Stimulated activated CD8-positive, alpha-beta memory T cell treated with anti-CD3 and anti-CD28 coated beads, Interleukin-4, amount 100 ng/mL, for 1 hour (primary cell): ENCODE measurements at regions not wholly inside any gene's neighbourhood (a gene's known extent, or its start where the extent isn't known, plus 50 kb on each side); places are given as distances from the start of the nearest gene placed in this dataset.
"Not testable (repeated sequence)": the region's sequence is repeated elsewhere in the genome, so short reads cannot be mapped to it uniquely, and the experiment has no call there.

ENCODE experiments used
- DNase-seq, 2 donors: peaks; one replicate each; pipeline ENCODE4 v3.0.0-alpha.2; 2020; ENCODE audit warnings: low read depth in 2 of 2, low spot score in 1 of 2

GRCh38 chr4:24369507-24370029 lies 214.8 kb downstream of the DHX15 start:
- DNase-seq, result no peak

DNA sequence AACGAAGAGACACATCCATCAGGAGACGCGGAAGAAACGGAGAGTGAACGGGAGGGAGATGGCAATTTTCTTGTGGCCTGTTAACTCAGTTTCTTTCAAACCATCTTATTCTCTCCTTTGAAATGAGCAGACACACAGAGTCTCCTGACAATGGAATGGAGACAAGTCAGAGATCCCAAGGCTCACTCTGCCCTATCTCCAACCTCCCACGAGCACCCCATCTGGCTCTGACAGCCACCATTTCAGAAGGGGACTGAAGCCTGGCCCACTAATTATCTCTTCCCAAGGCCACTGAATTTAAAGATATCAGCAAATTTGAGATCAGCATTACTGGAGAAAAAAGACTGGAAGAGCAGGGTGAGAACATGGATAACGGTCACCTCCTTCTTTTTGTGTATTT lies 215.6 kb downstream of the DHX15 start:
- DNase-seq, result no peak

GRCh38 chr4:24364852-24365251 lies 219.5 kb downstream of the DHX15 start:
- no peak for DNase-seq

- no peak for DNase-seq
These were observed 220.1 kb downstream of the DHX15 start for GRCh38 chr4:24364249-24364648.

DNA sequence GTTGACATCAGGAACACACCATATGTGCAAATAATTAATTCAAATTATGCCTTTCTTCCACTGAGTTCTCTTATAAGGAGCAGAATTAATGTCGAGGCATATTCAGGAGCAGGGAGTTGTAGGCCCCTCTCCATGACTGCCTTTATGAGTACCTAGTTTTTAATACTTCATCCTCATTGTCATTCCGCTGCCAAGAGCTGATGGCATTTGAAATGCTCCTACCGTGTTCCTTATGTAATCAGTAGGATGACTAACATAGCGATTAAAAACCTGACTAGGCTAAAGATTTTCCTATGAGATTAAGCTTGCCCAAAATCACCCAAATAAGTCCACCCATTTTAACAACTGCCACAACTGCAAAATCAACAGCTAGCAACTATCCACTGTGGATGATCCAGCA lies 220.6 kb downstream of the DHX15 start:
- DNase-seq, result no peak

- no peak for DNase-seq
These were observed 232.2 kb downstream of the DHX15 start for GRCh38 chr4:24352112-24352511.

DNA sequence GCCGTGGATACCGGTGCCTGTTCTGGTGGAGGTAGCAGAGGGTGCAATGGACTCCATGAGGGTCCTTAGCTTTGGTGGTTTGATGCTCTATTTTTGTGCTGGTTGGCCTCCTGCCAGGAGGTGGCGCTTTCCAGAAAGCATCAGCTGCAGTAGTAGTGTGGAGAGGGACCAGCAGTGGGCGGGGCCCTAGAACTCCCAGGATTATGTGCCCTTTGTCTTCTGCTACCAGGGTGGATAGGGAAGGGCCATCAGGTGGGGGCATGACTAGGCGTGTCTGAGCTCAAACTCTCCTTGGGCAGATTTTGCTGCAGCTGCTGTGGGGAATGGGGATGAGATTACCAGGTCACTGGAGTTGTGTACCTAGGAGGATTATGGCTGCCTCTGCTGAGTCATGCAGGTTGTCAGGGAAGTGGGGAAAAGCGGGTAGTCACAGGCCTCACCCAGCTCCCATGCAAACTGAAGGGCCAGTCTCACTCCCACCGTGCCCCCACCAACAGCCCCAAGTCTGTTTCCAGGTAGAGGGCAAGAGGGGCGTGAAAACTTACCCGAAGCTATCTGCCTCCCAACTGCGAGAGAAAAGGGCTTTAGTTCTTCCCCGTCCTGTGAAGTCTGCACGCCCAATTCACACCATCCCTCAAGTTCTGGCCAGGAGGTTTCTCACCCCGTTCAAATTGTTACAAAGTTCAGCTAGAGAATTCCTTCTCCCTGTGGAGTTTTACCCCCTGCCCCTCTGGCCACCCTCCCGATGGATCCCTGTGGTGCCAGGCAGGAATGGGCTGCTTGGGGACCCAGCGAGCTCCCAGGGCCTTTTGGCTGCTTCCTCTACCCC lies 235.0 kb downstream of the DHX15 start:
- not testable (repeated sequence) for DNase-seq

DNA sequence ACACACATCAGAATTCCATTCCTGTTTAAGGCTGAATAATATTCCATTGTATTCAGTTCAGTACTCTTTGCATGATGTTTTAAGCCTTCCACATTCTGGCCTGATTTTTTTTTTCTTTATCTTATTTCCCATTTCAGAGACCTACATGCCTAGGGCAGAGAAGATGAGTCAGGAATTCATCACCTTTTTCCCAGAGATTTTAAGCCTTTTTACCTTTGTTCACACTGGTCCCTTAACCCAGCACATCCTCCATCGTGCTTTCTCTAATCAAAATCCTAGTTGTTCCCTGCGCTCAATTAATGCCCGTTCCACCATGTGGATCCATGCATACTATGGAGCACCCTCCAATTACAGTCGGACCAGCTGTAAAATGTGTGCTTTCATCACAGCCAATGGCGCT lies 245.1 kb downstream of the DHX15 start:
- no peak for DNase-seq

- DNase-seq, result no peak
These were observed 246.7 kb downstream of the DHX15 start for GRCh38 chr4:24337451-24338190.

GRCh38 chr4:24335616-24336015 lies 248.7 kb downstream of the DHX15 start:
- DNase-seq, result no peak

DNA sequence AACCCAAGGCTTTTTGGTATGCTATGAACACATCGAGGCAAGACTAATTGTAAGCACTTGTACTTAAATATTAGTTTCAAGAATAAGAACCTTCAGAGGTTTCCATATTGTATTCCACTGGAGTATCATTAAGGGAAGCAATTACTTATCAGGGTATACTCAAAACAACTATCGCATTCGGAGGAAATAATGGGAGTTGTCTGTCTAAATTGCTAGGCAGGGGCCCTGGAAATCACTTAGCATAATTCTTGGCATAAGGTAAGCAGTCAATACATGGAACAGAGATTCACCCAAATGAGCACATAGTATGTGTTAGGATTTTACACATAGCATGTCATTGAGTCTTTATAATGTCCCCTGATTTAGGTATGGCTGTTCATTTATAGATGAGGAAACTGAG lies 249.4 kb downstream of the DHX15 start:
- no peak for DNase-seq

DNA sequence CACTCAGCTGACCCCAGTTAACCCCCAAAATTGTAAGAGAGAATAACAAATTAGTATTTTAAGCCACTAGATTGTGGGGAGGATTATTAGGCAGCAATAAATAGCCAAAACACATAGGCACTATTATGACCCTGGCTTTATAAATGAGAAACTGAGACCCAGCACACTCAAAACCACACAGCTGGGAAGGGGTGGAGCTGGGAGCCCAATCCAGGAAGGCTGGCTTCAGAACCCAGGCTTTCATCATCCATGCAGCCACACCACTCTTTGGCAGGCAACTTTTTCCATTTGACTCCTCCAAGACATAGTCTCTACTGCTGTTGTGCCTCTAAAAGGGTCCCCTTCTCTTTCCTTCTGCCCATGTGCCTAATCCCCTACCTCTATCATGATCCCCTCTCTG lies 253.8 kb downstream of the DHX15 start:
- no peak for DNase-seq

GRCh38 chr4:24330172-24330571 lies 254.2 kb downstream of the DHX15 start:
- DNase-seq, result no peak

DNA sequence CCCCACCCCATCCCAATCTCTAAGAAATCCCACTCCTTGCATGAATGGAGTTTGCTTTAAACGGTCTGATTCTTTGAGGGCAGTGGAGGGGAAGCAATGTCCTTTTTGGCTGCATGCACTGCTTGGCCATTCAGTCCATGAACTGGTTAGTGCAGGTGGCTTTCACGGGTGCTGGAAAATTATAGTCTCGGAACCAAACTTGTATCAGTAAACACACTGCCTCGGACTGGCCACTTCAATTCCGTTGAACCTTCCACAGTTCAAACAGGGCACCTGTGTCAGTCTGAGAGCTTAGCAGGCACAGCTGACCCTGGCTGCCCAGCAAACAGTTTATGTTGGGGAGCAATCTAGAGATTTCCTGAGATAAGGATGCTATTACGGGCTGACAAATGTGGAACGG lies 255.6 kb downstream of the DHX15 start:
- no peak for DNase-seq

GRCh38 chr4:24328310-24328709 lies 256.0 kb downstream of the DHX15 start:
- no peak for DNase-seq

DNA sequence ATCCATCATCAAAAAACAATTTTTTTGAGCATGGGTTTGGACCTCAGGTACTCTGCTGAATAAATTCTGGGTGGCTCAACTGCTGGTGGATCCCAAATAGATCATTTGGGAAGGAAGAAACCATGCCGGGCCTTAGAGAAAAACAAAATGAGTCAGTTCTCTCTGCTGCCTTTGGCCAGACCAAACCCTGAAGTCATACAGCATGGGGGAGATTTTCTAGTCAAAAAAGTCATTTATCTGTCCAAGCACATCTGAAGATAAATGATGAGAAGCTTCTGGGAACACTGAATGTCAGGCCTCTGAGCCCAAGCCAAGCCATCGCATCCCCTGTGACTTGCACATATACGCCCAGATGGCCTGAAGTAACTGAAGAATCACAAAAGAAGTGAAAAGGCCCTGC lies 261.4 kb downstream of the DHX15 start:
- no peak for DNase-seq

DNA sequence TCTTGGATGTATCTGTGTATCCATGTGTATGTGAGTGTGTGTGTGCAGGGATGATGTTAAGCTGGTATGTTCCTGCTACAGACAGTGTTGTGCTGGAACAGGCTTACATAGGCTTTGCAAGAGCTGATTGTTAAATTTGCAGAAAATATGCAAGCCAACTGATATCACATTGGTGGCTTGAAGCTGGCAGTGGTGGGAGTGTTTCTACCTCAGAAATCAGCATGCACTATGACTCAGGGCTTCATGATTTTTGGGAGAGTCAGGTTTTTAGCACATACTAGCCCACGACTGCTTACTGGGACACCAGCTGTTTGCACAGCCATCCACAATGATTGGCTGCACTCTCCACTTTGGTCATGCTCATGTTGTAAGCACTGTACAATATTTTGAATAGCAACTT lies 261.8 kb downstream of the DHX15 start:
- no peak for DNase-seq

GRCh38 chr4:24321616-24322015 lies 262.7 kb downstream of the DHX15 start:
- DNase-seq, result no peak

GRCh38 chr4:24321131-24321530 lies 263.2 kb downstream of the DHX15 start:
- DNase-seq, result no peak

DNA sequence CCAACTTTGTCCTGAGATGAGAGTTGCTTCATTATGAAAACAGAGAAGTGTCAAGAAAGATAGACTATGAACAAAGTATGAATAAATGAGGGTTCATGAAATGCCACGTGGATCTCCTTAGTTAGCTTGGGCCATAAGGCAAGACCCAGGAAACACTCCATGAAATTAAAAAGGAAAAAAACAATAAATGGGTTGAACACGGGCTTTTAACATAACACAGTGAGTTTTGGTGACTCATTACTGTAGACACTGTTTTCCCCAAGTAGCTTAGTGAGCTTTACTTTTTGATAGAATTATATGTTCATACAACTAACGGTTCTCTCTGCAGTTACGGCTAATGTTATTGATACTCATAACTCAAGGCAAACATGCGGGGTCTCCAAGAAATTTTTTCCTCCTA lies 265.0 kb downstream of the DHX15 start:
- DNase-seq, result no peak

DNA sequence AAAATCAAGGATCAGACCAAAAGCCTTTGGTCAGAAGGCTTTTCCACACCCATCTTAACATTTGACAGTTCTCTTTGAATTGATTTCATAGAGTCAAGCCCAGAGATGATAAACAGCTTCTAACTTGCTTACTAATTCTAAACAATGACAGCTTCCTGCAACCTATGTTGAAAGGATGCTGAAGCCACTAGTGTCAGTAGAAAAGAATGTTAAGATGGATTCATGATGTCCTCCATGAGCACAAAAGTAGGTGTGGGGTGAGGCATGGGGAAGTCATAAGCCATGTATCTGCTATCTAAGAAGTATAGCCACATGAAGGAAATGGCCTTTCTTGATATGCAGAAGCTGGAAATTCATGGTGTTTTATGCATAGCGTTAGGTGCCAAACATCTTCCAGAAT lies 269.3 kb downstream of the DHX15 start:
- DNase-seq, result no peak

- DNase-seq, result no peak
These were observed 272.0 kb downstream of the DHX15 start for GRCh38 chr4:24312261-24312913.
